ENCODE measurements at regions not wholly inside any gene's neighbourhood (a gene's known extent, or its start where the extent isn't known, plus 50 kb on each side); places are given as distances from the start of the nearest gene placed in this dataset.

DNA sequence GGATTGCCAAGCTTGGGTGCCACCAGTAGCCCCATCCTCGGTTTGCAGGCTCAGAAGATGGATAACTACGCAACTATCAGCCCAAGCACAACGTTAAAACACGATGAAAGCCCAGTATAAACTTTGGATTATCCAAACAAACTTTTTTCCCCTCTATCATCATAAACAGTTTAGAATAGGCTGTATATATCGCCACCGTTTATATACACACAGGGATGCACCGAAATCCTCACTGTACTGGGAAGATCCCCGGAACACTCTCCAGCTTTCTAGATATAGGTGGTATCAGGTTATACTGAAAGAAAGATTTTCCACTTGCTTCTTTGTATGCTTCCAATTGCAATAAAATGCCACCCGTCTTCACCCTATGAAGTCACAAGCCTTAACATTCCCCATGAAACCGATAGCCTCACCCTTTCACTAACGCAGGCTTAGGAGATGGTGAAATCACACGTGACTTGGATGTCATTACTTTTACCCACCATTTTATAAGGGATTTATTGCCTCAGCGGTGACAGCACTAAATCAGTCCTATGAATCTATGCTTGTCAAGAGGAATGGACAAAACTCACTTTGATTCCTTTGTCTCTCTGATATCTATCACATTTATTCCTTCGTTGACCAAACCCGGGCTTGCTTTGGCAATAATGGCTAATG is 207.6 kb upstream of the FOXN3 start:
- DNase-seq (no peak), FAIRE-seq (no peak)

DNA sequence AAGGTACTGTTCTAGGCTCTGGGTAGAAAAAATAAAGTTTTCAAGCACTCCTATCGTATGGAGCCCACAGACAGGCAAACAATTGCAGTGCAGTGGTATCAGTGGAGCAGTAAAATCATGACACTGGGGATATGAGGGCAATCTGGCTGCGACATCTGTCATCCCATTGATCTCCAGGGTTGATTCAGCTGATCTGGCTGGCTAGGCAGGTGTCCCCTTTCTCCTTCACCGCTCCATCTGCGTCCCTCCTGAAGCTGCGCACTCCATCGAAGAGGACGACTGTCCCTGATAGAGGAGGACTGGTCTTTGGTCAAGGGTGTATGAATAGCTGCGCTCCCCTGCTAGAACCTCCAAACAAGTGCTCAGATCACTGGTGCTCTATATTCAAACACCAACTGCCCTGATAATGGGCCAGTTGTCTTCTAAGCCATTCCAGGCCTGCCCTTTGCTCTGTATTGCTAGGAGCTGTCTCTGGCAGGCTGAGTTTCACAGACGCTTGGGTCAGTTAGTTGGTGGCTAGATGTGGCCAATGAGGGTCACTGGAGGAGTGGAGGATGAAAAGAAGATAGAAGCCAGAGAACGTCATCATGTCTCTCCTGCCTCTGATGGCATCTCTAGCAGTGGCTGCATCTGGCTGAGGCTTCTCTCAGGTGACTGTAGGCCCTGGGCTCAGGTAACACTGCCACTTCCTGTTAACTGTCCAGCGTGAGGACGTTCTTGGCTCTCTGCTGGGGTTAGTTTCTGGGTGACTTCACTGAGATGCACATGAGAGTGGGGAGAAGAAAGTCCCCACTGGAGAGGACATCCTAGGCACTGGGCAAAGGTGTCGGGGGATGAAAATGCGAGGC is 205.0 kb upstream of the FOXN3 start:
- H3K27ac ChIP-seq (ENCODE audit: low read depth in 1 of 3, low read length in 2 of 3): peak overlapping the region in 2 of 3 donors; percentile 22 to 36
- H3K4me3 ChIP-seq (ENCODE audit: low read depth in 1 of 3, low read length in 3 of 3): no peak overlapping the region
- DNase-seq (peak in 1 of 2 donors; percentile 27), FAIRE-seq (no peak)
- 81 to 90% (median 83%) methylated on average over 14 of the region's 14 CpGs for WGBS, 3 donors
- H3K27me3 ChIP-seq (ENCODE audit: control insufficient read depth in 3 of 3, insufficient read depth in 3 of 3, low read length in 3 of 3): no peaks in the 10 kb centered on the region
- H3K9me3 ChIP-seq (ENCODE audit: control insufficient read depth in 2 of 2, insufficient read depth in 1 of 2, low read depth in 1 of 2, low read length in 1 of 2): no peaks in the 10 kb centered on the region
- H3K36me3 ChIP-seq (ENCODE audit: control insufficient read depth in 3 of 3, insufficient read depth in 2 of 3, low read depth in 1 of 3, low read length in 3 of 3): no peaks in the 10 kb centered on the region
- H3K4me1 ChIP-seq (ENCODE audit: control insufficient read depth in 3 of 3, insufficient read depth in 2 of 3, low read depth in 1 of 3, low read length in 2 of 3): peaks cover 0 to 4% (median 2%) of the 10 kb centered on the region in 3 donors

More for the DNA sequence above, 207.6 kb upstream of the FOXN3 start:
- no peaks in the 10 kb centered on the region for H3K36me3 ChIP-seq (ENCODE audit: control insufficient read depth in 3 of 3, insufficient read depth in 2 of 3, low read depth in 1 of 3, low read length in 3 of 3)
- H3K27ac ChIP-seq (ENCODE audit: low read depth in 1 of 3, low read length in 2 of 3): peak overlapping the region in 1 of 3 donors; percentile 30
- 80 to 90% (median 88%) methylated on average over 15 of the region's 15 CpGs for WGBS, 3 donors
- peaks cover 0 to 4% (median 2%) of the 10 kb centered on the region in 3 donors for H3K4me1 ChIP-seq (ENCODE audit: control insufficient read depth in 3 of 3, insufficient read depth in 2 of 3, low read depth in 1 of 3, low read length in 2 of 3)
- H3K4me3 ChIP-seq (ENCODE audit: low read depth in 1 of 3, low read length in 3 of 3): no peak overlapping the region
- no peaks in the 10 kb centered on the region for H3K27me3 ChIP-seq (ENCODE audit: control insufficient read depth in 3 of 3, insufficient read depth in 3 of 3, low read length in 3 of 3)
- H3K9me3 ChIP-seq (ENCODE audit: control insufficient read depth in 2 of 2, insufficient read depth in 1 of 2, low read depth in 1 of 2, low read length in 1 of 2): no peaks in the 10 kb centered on the region

- no peak overlapping the region for H3K4me3 ChIP-seq (ENCODE audit: low read depth in 1 of 3, low read length in 3 of 3)
- peak overlapping the region in 2 of 3 donors; percentile 50 to 76 for H3K27ac ChIP-seq (ENCODE audit: low read depth in 1 of 3, low read length in 2 of 3)
- H3K4me1 ChIP-seq (ENCODE audit: control insufficient read depth in 3 of 3, insufficient read depth in 2 of 3, low read depth in 1 of 3, low read length in 2 of 3): peaks cover 0 to 10% (median 4%) of the 10 kb centered on the region in 3 donors
- H3K36me3 ChIP-seq (ENCODE audit: control insufficient read depth in 3 of 3, insufficient read depth in 2 of 3, low read depth in 1 of 3, low read length in 3 of 3): no peaks in the 10 kb centered on the region
- H3K27me3 ChIP-seq (ENCODE audit: control insufficient read depth in 3 of 3, insufficient read depth in 3 of 3, low read length in 3 of 3): no peaks in the 10 kb centered on the region
- no peaks in the 10 kb centered on the region for H3K9me3 ChIP-seq (ENCODE audit: control insufficient read depth in 2 of 2, insufficient read depth in 1 of 2, low read depth in 1 of 2, low read length in 1 of 2)
- no peak for FAIRE-seq
- DNase-seq: peak in 1 of 2 donors; percentile 47
- 37 to 58% (median 49%) methylated on average over 5 of the region's 5 CpGs for WGBS, 3 donors
Measured at GRCh38 chr14:89621009-89621421, 204.0 kb upstream of the FOXN3 start.

DNA sequence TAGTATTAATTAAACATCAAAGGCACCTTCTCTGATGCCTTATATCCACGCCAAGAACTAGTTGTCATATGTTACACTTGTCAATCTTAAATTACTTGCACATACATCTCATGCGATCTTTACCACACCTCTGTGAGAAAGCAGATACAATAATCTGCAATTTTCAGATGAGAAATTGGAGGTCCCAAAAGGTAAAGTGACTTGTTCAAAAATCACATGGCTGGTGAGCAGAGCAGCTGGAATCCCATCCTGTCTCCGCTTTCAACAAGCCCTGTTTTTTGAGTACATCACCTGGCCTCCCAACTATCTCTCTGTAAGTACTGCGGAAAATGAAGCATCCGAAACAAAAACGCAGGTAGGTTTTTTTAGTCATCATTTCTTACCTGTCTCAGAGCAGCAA is 203.4 kb upstream of the FOXN3 start:
- Histone ChIP-seq H3K27ac (ENCODE audit: low read depth in 1 of 3, low read length in 2 of 3) (peak overlapping the region in 2 of 3 donors; percentile 50 to 76), H3K4me1 (ENCODE audit: control insufficient read depth in 3 of 3, insufficient read depth in 2 of 3, low read depth in 1 of 3, low read length in 2 of 3) (peaks cover 3 to 11% (median 4%) of the 10 kb centered on the region in 3 donors)
- whole genome bisulfite sequencing, 3 donors: 60 to 80% (median 71%) methylated on average over 6 of the region's 6 CpGs

DNA sequence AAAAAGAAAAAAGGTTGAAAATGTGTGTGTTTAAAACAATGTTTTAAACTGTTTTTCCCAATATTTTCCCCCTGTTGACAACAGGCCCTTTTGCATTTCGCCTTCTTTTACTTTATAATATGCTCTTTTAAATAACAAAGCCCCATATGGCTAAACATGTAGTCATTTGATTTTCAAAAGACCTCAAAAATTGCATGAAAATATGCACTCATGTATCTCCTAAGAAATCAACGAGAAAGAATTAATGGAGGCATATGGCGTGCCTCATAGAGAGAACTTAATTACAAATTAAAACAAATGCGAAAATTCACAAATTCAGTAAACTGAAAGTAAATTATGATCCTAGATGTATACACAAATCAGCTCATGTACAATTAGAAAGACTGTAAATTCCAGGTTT is 202.6 kb upstream of the FOXN3 start:
- Histone ChIP-seq H3K9me3 (ENCODE audit: control insufficient read depth in 2 of 2, insufficient read depth in 1 of 2, low read depth in 1 of 2, low read length in 1 of 2) (no peaks in the 10 kb centered on the region), H3K27ac (ENCODE audit: low read depth in 1 of 3, low read length in 2 of 3) (peak overlapping the region in 2 of 3 donors; percentile 84 to 99), H3K4me1 (ENCODE audit: control insufficient read depth in 3 of 3, insufficient read depth in 2 of 3, low read depth in 1 of 3, low read length in 2 of 3) (peaks cover 4 to 15% (median 6%) of the 10 kb centered on the region in 3 donors), H3K36me3 (ENCODE audit: control insufficient read depth in 3 of 3, insufficient read depth in 2 of 3, low read depth in 1 of 3, low read length in 3 of 3) (no peaks in the 10 kb centered on the region), H3K27me3 (ENCODE audit: control insufficient read depth in 3 of 3, insufficient read depth in 3 of 3, low read length in 3 of 3) (no peaks in the 10 kb centered on the region), H3K4me3 (ENCODE audit: low read depth in 1 of 3, low read length in 3 of 3) (peak overlapping the region in 2 of 3 donors; percentile 44 to 98)
- DNase-seq: no peak
- WGBS, 3 donors: 8 to 55% (median 25%) methylated on average over 4 of the region's 4 CpGs
- no peak for FAIRE-seq

More for the DNA sequence above, 203.4 kb upstream of the FOXN3 start:
- DNase-seq: peak in 1 of 2 donors; percentile 17
- Histone ChIP-seq H3K36me3 (ENCODE audit: control insufficient read depth in 3 of 3, insufficient read depth in 2 of 3, low read depth in 1 of 3, low read length in 3 of 3) (no peaks in the 10 kb centered on the region), H3K27me3 (ENCODE audit: control insufficient read depth in 3 of 3, insufficient read depth in 3 of 3, low read length in 3 of 3) (no peaks in the 10 kb centered on the region), H3K9me3 (ENCODE audit: control insufficient read depth in 2 of 2, insufficient read depth in 1 of 2, low read depth in 1 of 2, low read length in 1 of 2) (no peaks in the 10 kb centered on the region), H3K4me3 (ENCODE audit: low read depth in 1 of 3, low read length in 3 of 3) (no peak overlapping the region)
- FAIRE-seq: no peak

DNA sequence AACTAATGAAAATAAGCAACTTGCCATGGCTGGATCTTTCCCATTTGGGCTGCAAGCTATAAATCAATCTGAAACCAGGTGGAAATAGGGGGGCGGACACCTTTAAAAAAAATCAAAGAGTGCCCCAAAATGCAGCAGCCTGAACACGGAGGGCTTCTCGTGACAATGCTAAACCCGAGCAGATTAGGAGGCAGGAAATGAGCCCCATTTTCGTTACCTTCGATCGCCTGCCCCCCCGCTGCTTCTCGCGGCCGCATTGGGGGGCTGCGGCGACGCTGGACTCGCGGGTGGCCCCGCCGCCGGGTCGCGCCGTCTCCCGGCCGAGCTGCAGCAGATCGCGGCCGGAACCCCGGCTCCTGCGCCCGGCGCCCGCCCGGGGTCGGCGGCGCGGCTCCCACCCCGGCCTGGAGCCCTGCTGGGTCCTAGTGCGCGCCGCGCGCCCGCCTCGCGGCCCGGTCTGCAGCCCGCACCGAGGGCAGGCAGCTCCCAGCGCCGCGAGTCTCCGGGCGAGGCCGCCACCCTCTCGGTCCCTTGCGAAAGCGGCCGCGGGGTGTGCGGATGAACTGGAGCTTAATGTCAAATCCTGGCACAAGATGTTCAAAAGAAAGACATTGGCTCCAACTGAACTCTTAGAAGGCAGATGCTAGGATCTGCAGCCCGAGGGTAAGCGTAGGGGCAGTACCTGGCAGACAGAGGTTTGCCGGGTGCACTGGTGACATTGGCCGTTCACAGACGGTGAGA is 201.9 kb upstream of the FOXN3 start:
- 0 to 1% (median 1%) methylated on average over 51 to 66 of the region's 66 CpGs for WGBS, 3 donors
- no peaks in the 10 kb centered on the region for H3K27me3 ChIP-seq (ENCODE audit: control insufficient read depth in 3 of 3, insufficient read depth in 3 of 3, low read length in 3 of 3)
- H3K4me3 ChIP-seq (ENCODE audit: low read depth in 1 of 3, low read length in 3 of 3): peak overlapping the region; percentile 75 to 98 (median 80)
- FAIRE-seq (no peak), DNase-seq (peak; percentile 76 to 89)
- no peaks in the 10 kb centered on the region for H3K9me3 ChIP-seq (ENCODE audit: control insufficient read depth in 2 of 2, insufficient read depth in 1 of 2, low read depth in 1 of 2, low read length in 1 of 2)
- peaks cover 4 to 18% (median 6%) of the 10 kb centered on the region in 3 donors for H3K4me1 ChIP-seq (ENCODE audit: control insufficient read depth in 3 of 3, insufficient read depth in 2 of 3, low read depth in 1 of 3, low read length in 2 of 3)
- peak overlapping the region; percentile 44 to 99 (median 84) for H3K27ac ChIP-seq (ENCODE audit: low read depth in 1 of 3, low read length in 2 of 3)
- H3K36me3 ChIP-seq (ENCODE audit: control insufficient read depth in 3 of 3, insufficient read depth in 2 of 3, low read depth in 1 of 3, low read length in 3 of 3): no peaks in the 10 kb centered on the region

GRCh38 chr14:89618330-89618708 is 201.3 kb upstream of the FOXN3 start:
- Histone ChIP-seq H3K36me3 (ENCODE audit: control insufficient read depth in 3 of 3, insufficient read depth in 2 of 3, low read depth in 1 of 3, low read length in 3 of 3) (no peaks in the 10 kb centered on the region), H3K4me1 (ENCODE audit: control insufficient read depth in 3 of 3, insufficient read depth in 2 of 3, low read depth in 1 of 3, low read length in 2 of 3) (peaks cover 4 to 18% (median 6%) of the 10 kb centered on the region in 3 donors), H3K9me3 (ENCODE audit: control insufficient read depth in 2 of 2, insufficient read depth in 1 of 2, low read depth in 1 of 2, low read length in 1 of 2) (no peaks in the 10 kb centered on the region), H3K4me3 (ENCODE audit: low read depth in 1 of 3, low read length in 3 of 3) (peak overlapping the region; percentile 75 to 98 (median 80)), H3K27me3 (ENCODE audit: control insufficient read depth in 3 of 3, insufficient read depth in 3 of 3, low read length in 3 of 3) (no peaks in the 10 kb centered on the region), H3K27ac (ENCODE audit: low read depth in 1 of 3, low read length in 2 of 3) (peak overlapping the region; percentile 44 to 90 (median 84))
- no peak for FAIRE-seq
- peak; percentile 62 to 64 for DNase-seq
- 0 to 1% (median 0%) methylated on average over 6 of the region's 6 CpGs for WGBS, 3 donors
